ENCODE measurements at regions not wholly inside any gene's neighbourhood (a gene's known extent, or its start where the extent isn't known, plus 50 kb on each side); places are given as distances from the start of the nearest gene placed in this dataset.

- Histone ChIP-seq H3K27ac (ENCODE audit: low read depth, low read length, poor library complexity, severe bottlenecking) (no peak overlapping the region), H3K9ac (ENCODE audit: low read length) (no peak overlapping the region), H4K20me1 (ENCODE audit: insufficient read depth, low read length) (no peaks in the 10 kb centered on the region), H2AFZ (ENCODE audit: low read length) (no peak overlapping the region), H3K79me2 (ENCODE audit: insufficient read depth, low read length) (no peaks in the 10 kb centered on the region), H3K36me3 (ENCODE audit: insufficient read depth, low read length) (peaks cover 6% of the 10 kb centered on the region), H3K27me3 (ENCODE audit: insufficient read depth, low read length) (no peaks in the 10 kb centered on the region), H3K4me1 (ENCODE audit: insufficient read depth, low read length, severe bottlenecking) (no peaks in the 10 kb centered on the region), H3K4me3 (ENCODE audit: low read depth, low read length, poor library complexity, severe bottlenecking) (no peak overlapping the region), H3K9me2 (ENCODE audit: low read depth, low read length) (no peaks in the 10 kb centered on the region), H3F3A (ENCODE audit: insufficient read depth, low read length) (no peaks in the 10 kb centered on the region), H3K9me3 (ENCODE audit: low read length) (no peaks in the 10 kb centered on the region), H3K4me2 (ENCODE audit: low read length) (no peak overlapping the region)
- TF ChIP-seq CTCF (IDR thresholded peaks at IDR 0.05; ENCODE audit: low read length) (no peak), EZH2 (IDR thresholded peaks at IDR 0.05; ENCODE audit: borderline replicate concordance, low read length) (no peak)
These were observed 141.7 kb upstream of the VKORC1L1 start for GRCh38 chr7:65731129-65731528.

- H2AFZ ChIP-seq (ENCODE audit: low read length), result no peak overlapping the region
- H3K9me2 ChIP-seq (ENCODE audit: low read depth, low read length), result no peaks in the 10 kb centered on the region
- H3K36me3 ChIP-seq (ENCODE audit: insufficient read depth, low read length), result peaks cover 2% of the 10 kb centered on the region
- no peaks in the 10 kb centered on the region for H3F3A ChIP-seq (ENCODE audit: insufficient read depth, low read length)
- no peaks in the 10 kb centered on the region for H3K27me3 ChIP-seq (ENCODE audit: insufficient read depth, low read length)
- no peak overlapping the region for H3K27ac ChIP-seq (ENCODE audit: low read depth, low read length, poor library complexity, severe bottlenecking)
- no peak overlapping the region for H3K4me2 ChIP-seq (ENCODE audit: low read length)
- TF ChIP-seq CTCF (IDR thresholded peaks at IDR 0.05; ENCODE audit: low read length) (no peak), EZH2 (IDR thresholded peaks at IDR 0.05; ENCODE audit: borderline replicate concordance, low read length) (no peak)
- H3K4me3 ChIP-seq (ENCODE audit: low read depth, low read length, poor library complexity, severe bottlenecking), result no peak overlapping the region
- H3K9ac ChIP-seq (ENCODE audit: low read length), result no peak overlapping the region
- no peaks in the 10 kb centered on the region for H3K4me1 ChIP-seq (ENCODE audit: insufficient read depth, low read length, severe bottlenecking)
- H3K9me3 ChIP-seq (ENCODE audit: low read length), result no peaks in the 10 kb centered on the region
- H4K20me1 ChIP-seq (ENCODE audit: insufficient read depth, low read length), result no peaks in the 10 kb centered on the region
- H3K79me2 ChIP-seq (ENCODE audit: insufficient read depth, low read length), result no peaks in the 10 kb centered on the region
These were observed 141.3 kb upstream of the VKORC1L1 start for GRCh38 chr7:65731562-65732035.

- Histone ChIP-seq H3K9ac (ENCODE audit: low read length) (no peak overlapping the region), H3K27me3 (ENCODE audit: insufficient read depth, low read length) (no peaks in the 10 kb centered on the region), H3K27ac (ENCODE audit: low read depth, low read length, poor library complexity, severe bottlenecking) (no peak overlapping the region), H3K4me2 (ENCODE audit: low read length) (no peak overlapping the region), H4K20me1 (ENCODE audit: insufficient read depth, low read length) (no peaks in the 10 kb centered on the region), H3K79me2 (ENCODE audit: insufficient read depth, low read length) (0 out of 2 replicates have a peak, but pooled peaks cover 2% of the 10 kb centered on the region), H3F3A (ENCODE audit: insufficient read depth, low read length) (no peaks in the 10 kb centered on the region), H3K36me3 (ENCODE audit: insufficient read depth, low read length) (peaks cover 5% of the 10 kb centered on the region; the same call in 1 of the 2 replicates), H3K4me1 (ENCODE audit: insufficient read depth, low read length, severe bottlenecking) (peaks cover 4% of the 10 kb centered on the region), H3K4me3 (ENCODE audit: low read depth, low read length, poor library complexity, severe bottlenecking) (no peak overlapping the region), H2AFZ (ENCODE audit: low read length) (no peak overlapping the region), H3K9me3 (ENCODE audit: low read length) (no peaks in the 10 kb centered on the region), H3K9me2 (ENCODE audit: low read depth, low read length) (no peaks in the 10 kb centered on the region)
- TF ChIP-seq CTCF (IDR thresholded peaks at IDR 0.05; ENCODE audit: low read length) (no peak), EZH2 (IDR thresholded peaks at IDR 0.05; ENCODE audit: borderline replicate concordance, low read length) (no peak)
These were observed 128.5 kb upstream of the VKORC1L1 start for GRCh38 chr7:65744406-65744805.
